Esophagus squamous epithelium (tissue), 4 donors: ENCODE measurements at regions not wholly inside any gene's neighbourhood (a gene's known extent, or its start where the extent isn't known, plus 50 kb on each side); places are given as distances from the start of the nearest gene placed in this dataset.

Experiments used
- CTCF ChIP-seq, 6 experiments: fragments of 450-650 bp in 4 of 6; fragments of 200-600 bp in 2 of 6; sonication (generic) in 2 of 6; IDR thresholded peaks; one replicate each; pipeline ENCODE4 v1.5.1; 2016 to 2019; ENCODE audit warnings: antibody characterized with exemption in 6 of 6, mild to moderate bottlenecking in 4 of 6, moderate library complexity in 4 of 6
- POLR2A ChIP-seq, 4 donors: fragments of 450-650 bp; IDR thresholded peaks; one replicate each; pipeline ENCODE4 v1.6.1; 2017; ENCODE audit warnings: antibody characterized with exemption in 4 of 4, mild to moderate bottlenecking in 4 of 4, moderate library complexity in 3 of 4

GRCh38 chr18:73952296-73952946 lies 195.2 kb downstream of the FBXO15 start:
- TF ChIP-seq CTCF (IDR thresholded peaks at IDR 0.05): no peak
- no peak for TF ChIP-seq POLR2A (IDR thresholded peaks at IDR 0.05)
